ENCODE measurements at regions not wholly inside any gene's neighbourhood (a gene's known extent, or its start where the extent isn't known, plus 50 kb on each side); places are given as distances from the start of the nearest gene placed in this dataset.
"Not testable (repeated sequence)": the region's sequence is repeated elsewhere in the genome, so short reads cannot be mapped to it uniquely, and the experiment has no call there.

DNA sequence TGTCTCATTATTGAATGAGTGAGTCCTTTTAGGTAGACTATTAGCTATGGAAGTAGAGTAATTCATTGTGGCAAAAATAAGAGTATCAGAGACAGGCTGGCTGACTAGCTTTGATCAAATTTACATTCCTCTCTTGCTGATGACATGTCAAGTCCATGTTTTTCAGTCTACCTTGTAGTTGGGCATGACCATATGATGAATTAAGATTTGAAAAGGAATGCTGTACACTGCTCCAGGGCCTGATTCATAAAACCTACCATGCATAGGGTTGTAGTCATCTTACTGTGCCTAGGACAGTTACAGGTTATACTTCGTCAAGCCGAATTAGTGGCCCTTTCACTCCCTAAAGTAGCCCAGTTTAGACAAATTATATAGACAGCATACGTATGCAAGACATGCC, 545.7 kb upstream of the MIS18BP1 start:
- 86% methylated on average over 3 of the region's 3 CpGs for WGBS (ENCODE audit: low lambda C conversion rate, missing lambda C conversion rate)
- TF ChIP-seq, protein P1, sequence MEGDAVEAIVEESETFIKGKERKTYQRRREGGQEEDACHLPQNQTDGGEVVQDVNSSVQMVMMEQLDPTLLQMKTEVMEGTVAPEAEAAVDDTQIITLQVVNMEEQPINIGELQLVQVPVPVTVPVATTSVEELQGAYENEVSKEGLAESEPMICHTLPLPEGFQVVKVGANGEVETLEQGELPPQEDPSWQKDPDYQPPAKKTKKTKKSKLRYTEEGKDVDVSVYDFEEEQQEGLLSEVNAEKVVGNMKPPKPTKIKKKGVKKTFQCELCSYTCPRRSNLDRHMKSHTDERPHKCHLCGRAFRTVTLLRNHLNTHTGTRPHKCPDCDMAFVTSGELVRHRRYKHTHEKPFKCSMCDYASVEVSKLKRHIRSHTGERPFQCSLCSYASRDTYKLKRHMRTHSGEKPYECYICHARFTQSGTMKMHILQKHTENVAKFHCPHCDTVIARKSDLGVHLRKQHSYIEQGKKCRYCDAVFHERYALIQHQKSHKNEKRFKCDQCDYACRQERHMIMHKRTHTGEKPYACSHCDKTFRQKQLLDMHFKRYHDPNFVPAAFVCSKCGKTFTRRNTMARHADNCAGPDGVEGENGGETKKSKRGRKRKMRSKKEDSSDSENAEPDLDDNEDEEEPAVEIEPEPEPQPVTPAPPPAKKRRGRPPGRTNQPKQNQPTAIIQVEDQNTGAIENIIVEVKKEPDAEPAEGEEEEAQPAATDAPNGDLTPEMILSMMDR (IDR thresholded peaks at IDR 0.05; ENCODE audit: poor library complexity) = no peak
- H3K4me2 ChIP-seq = no peak overlapping the region
- no peaks in the 10 kb centered on the region for H4K20me1 ChIP-seq (ENCODE audit: insufficient read depth, poor library complexity, severe bottlenecking)
- DNase-seq (ENCODE audit: low spot score) = no peak
- H3K4me1 ChIP-seq (ENCODE audit: insufficient read depth) = no peaks in the 10 kb centered on the region
- no peak overlapping the region for H3K27ac ChIP-seq
- no peaks in the 10 kb centered on the region for H3K27me3 ChIP-seq
- no peaks in the 10 kb centered on the region for H3K79me2 ChIP-seq
- no peak overlapping the region for H3K4me3 ChIP-seq
- H3K36me3 ChIP-seq (replicated peaks; ENCODE audit: insufficient read depth, low read depth) = no peaks in the 10 kb centered on the region
- no peak overlapping the region for H2AFZ ChIP-seq
- H3K9me2 ChIP-seq (replicated peaks; ENCODE audit: insufficient read depth) = no peaks in the 10 kb centered on the region
- H3K9me3 ChIP-seq (ENCODE audit: low read depth) = no peaks in the 10 kb centered on the region

DNA sequence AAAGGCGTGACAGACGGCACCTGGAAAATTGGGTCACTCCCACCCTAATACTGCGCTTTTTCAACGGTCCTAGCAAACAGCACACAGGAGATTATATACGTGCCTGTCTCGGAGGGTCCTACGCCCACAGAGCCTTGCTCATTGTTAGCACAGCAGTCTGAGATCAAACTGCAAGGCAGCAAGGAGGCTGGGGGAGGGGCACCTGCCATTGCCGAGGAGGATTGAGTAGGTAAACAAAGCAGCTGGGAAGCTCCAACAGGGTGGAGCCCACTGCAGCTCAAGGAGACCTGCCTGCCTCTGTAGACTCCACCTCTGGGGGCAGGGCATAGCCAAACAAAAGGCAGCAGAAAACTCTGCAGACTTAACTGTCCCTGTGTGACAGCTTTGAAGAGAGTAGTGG, 543.0 kb upstream of the MIS18BP1 start:
- not testable (repeated sequence) for H3K4me1 ChIP-seq (ENCODE audit: insufficient read depth); H3K4me3 ChIP-seq; H2AFZ ChIP-seq; DNase-seq (ENCODE audit: low spot score); H3K9me2 ChIP-seq (replicated peaks; ENCODE audit: insufficient read depth); H3K27ac ChIP-seq; H3K4me2 ChIP-seq; H3K79me2 ChIP-seq; H4K20me1 ChIP-seq (ENCODE audit: insufficient read depth, poor library complexity, severe bottlenecking); H3K36me3 ChIP-seq (replicated peaks; ENCODE audit: insufficient read depth, low read depth); H3K9me3 ChIP-seq (ENCODE audit: low read depth); H3K27me3 ChIP-seq
- WGBS (ENCODE audit: low lambda C conversion rate, missing lambda C conversion rate) = 81% methylated on average over 8 of the region's 8 CpGs

GRCh38 chr14:45793081-45793480, 540.1 kb upstream of the MIS18BP1 start:
- Histone ChIP-seq H3K27me3 (no peaks in the 10 kb centered on the region), H4K20me1 (ENCODE audit: insufficient read depth, poor library complexity, severe bottlenecking) (no peaks in the 10 kb centered on the region), H3K4me1 (ENCODE audit: insufficient read depth) (no peaks in the 10 kb centered on the region), H3K79me2 (no peaks in the 10 kb centered on the region), H2AFZ (peak overlapping the region; percentile 40), H3K27ac (peak overlapping the region; percentile 91), H3K4me2 (peak overlapping the region; percentile 41), H3K9me2 (replicated peaks; ENCODE audit: insufficient read depth) (no peaks in the 10 kb centered on the region), H3K9me3 (ENCODE audit: low read depth) (no peaks in the 10 kb centered on the region), H3K4me3 (no peak overlapping the region), H3K36me3 (replicated peaks; ENCODE audit: insufficient read depth, low read depth) (no peaks in the 10 kb centered on the region)
- TF ChIP-seq EZH2 (IDR thresholded peaks at IDR 0.05; ENCODE audit: borderline replicate concordance) = no peak
- TF ChIP-seq EZH2phosphoT487 (IDR thresholded peaks at IDR 0.05; ENCODE audit: low read depth, severe bottlenecking, unreplicated experiment) = no peak
- TF ChIP-seq, protein P1 (IDR thresholded peaks at IDR 0.05; ENCODE audit: poor library complexity) = no peak
- 74% methylated on average over 4 of the region's 4 CpGs for WGBS (ENCODE audit: low lambda C conversion rate, missing lambda C conversion rate)
- peak; percentile 17 for DNase-seq (ENCODE audit: low spot score)

- H3K27me3 ChIP-seq = no peaks in the 10 kb centered on the region
- H3K9me2 ChIP-seq (replicated peaks; ENCODE audit: insufficient read depth) = no peaks in the 10 kb centered on the region
- TF ChIP-seq, protein P1 (IDR thresholded peaks at IDR 0.05; ENCODE audit: poor library complexity) = no peak
- TF ChIP-seq EZH2phosphoT487 (IDR thresholded peaks at IDR 0.05; ENCODE audit: low read depth, severe bottlenecking, unreplicated experiment) (no peak), EZH2 (IDR thresholded peaks at IDR 0.05; ENCODE audit: borderline replicate concordance) (no peak)
- WGBS (ENCODE audit: low lambda C conversion rate, missing lambda C conversion rate) = 64% methylated on average over 1 of the region's 1 CpG
- H3K79me2 ChIP-seq = no peaks in the 10 kb centered on the region
- H3K9me3 ChIP-seq (ENCODE audit: low read depth) = no peaks in the 10 kb centered on the region
- no peak overlapping the region for H2AFZ ChIP-seq
- H3K4me1 ChIP-seq (ENCODE audit: insufficient read depth) = no peaks in the 10 kb centered on the region
- no peaks in the 10 kb centered on the region for H4K20me1 ChIP-seq (ENCODE audit: insufficient read depth, poor library complexity, severe bottlenecking)
- H3K4me3 ChIP-seq = no peak overlapping the region
- DNase-seq (ENCODE audit: low spot score) = no peak
- H3K4me2 ChIP-seq = no peak overlapping the region
- H3K36me3 ChIP-seq (replicated peaks; ENCODE audit: insufficient read depth, low read depth) = no peaks in the 10 kb centered on the region
- no peak overlapping the region for H3K27ac ChIP-seq
Observed at GRCh38 chr14:45790293-45790692, 537.3 kb upstream of the MIS18BP1 start.
